Peyer's patch (tissue), 4 donors: ENCODE measurements at regions not wholly inside any gene's neighbourhood (a gene's known extent, or its start where the extent isn't known, plus 50 kb on each side); places are given as distances from the start of the nearest gene placed in this dataset.

ENCODE experiments used
- DNase-seq, 3 donors: peaks; one replicate each; pipeline ENCODE4 v3.0.0-alpha.2; 2017 to 2019
- H3K27ac ChIP-seq, 4 donors: fragments of 200-600 bp; sonication (generic); one replicate each; pipeline ENCODE4 v1.5.1; 2016 to 2019
- H3K27me3 ChIP-seq, 2 donors: fragments of 200-600 bp; sonication (generic); one replicate each; pipeline ENCODE4 v1.5.1; 2019
- H3K36me3 ChIP-seq, 3 donors: fragments of 200-600 bp; sonication (generic); one replicate each; pipeline ENCODE4 v1.5.1; 2016 to 2019
- H3K4me1 ChIP-seq, 4 donors: fragments of 200-600 bp; sonication (generic); one replicate each; pipeline ENCODE4 v1.5.1; 2016 to 2019
- H3K4me3 ChIP-seq, 4 donors: fragments of 200-600 bp; sonication (generic); 1 replicate in 3 of 4; 2 replicates in 1 of 4; pipeline ENCODE4 v1.5.1; 2016 to 2019; ENCODE audit warnings: mild to moderate bottlenecking in 1 of 4
- H3K9me3 ChIP-seq, 4 donors: fragments of 200-600 bp; sonication (generic); one replicate each; pipeline ENCODE4 v1.5.1; 2016 to 2019; ENCODE audit warnings: mild to moderate bottlenecking in 1 of 4
- CTCF ChIP-seq, 6 experiments: fragments of 450-650 bp in 4 of 6; fragments of 200-600 bp in 2 of 6; sonication (generic) in 1 of 6; IDR thresholded peaks; one replicate each; pipeline ENCODE4 v1.5.1; 2017 to 2019; ENCODE audit warnings: antibody characterized with exemption in 6 of 6, mild to moderate bottlenecking in 3 of 6, moderate library complexity in 1 of 6
- POLR2A ChIP-seq, 2 donors: fragments of 450-650 bp; IDR thresholded peaks; one replicate each; pipeline ENCODE4 v1.5.1; 2017; ENCODE audit warnings: antibody characterized with exemption in 2 of 2, mild to moderate bottlenecking in 2 of 2, moderate library complexity in 2 of 2

GRCh38 chr5:86999951-87000350 is 267.7 kb upstream of the RASA1 start:
- no peak for DNase-seq
- Histone ChIP-seq H3K9me3 (no peaks in the 10 kb centered on the region), H3K27me3 (no peaks in the 10 kb centered on the region), H3K36me3 (no peaks in the 10 kb centered on the region), H3K4me1 (no peaks in the 10 kb centered on the region), H3K27ac (no peak overlapping the region), H3K4me3 (no peak overlapping the region)
- TF ChIP-seq CTCF (IDR thresholded peaks at IDR 0.05) (no peak), POLR2A (IDR thresholded peaks at IDR 0.05) (no peak)

GRCh38 chr5:87002485-87002884 is 265.2 kb upstream of the RASA1 start:
- Histone ChIP-seq H3K27ac (no peak overlapping the region), H3K27me3 (no peaks in the 10 kb centered on the region), H3K36me3 (no peaks in the 10 kb centered on the region), H3K9me3 (no peaks in the 10 kb centered on the region), H3K4me1 (no peaks in the 10 kb centered on the region), H3K4me3 (no peak overlapping the region)
- DNase-seq: no peak
- TF ChIP-seq POLR2A (IDR thresholded peaks at IDR 0.05) (no peak), CTCF (IDR thresholded peaks at IDR 0.05) (no peak)

GRCh38 chr5:87004101-87004500 is 263.6 kb upstream of the RASA1 start:
- Histone ChIP-seq H3K27me3 (no peaks in the 10 kb centered on the region), H3K36me3 (no peaks in the 10 kb centered on the region), H3K27ac (no peak overlapping the region), H3K9me3 (no peaks in the 10 kb centered on the region), H3K4me1 (no peaks in the 10 kb centered on the region), H3K4me3 (no peak overlapping the region)
- no peak for DNase-seq
- no peak for TF ChIP-seq POLR2A (IDR thresholded peaks at IDR 0.05)
- TF ChIP-seq CTCF (IDR thresholded peaks at IDR 0.05): no peak

GRCh38 chr5:87007737-87008136 is 259.9 kb upstream of the RASA1 start:
- H3K27me3 ChIP-seq: no peaks in the 10 kb centered on the region

GRCh38 chr5:87008751-87009560 is 258.7 kb upstream of the RASA1 start:
- no peaks in the 10 kb centered on the region for H3K27me3 ChIP-seq
- TF ChIP-seq CTCF (IDR thresholded peaks at IDR 0.05) (no peak), POLR2A (IDR thresholded peaks at IDR 0.05) (no peak)
- H3K36me3 ChIP-seq: no peaks in the 10 kb centered on the region
- H3K4me3 ChIP-seq: no peak overlapping the region
- H3K9me3 ChIP-seq: no peaks in the 10 kb centered on the region
- H3K27ac ChIP-seq: no peak overlapping the region
- no peaks in the 10 kb centered on the region for H3K4me1 ChIP-seq
- no peak for DNase-seq

More at GRCh38 chr5:87007737-87008136, 259.9 kb upstream of the RASA1 start:
- no peak overlapping the region for H3K27ac ChIP-seq
- no peak for TF ChIP-seq CTCF (IDR thresholded peaks at IDR 0.05)
- TF ChIP-seq POLR2A (IDR thresholded peaks at IDR 0.05): no peak
- no peaks in the 10 kb centered on the region for H3K4me1 ChIP-seq
- H3K9me3 ChIP-seq: no peaks in the 10 kb centered on the region
- H3K4me3 ChIP-seq: no peak overlapping the region
- no peak for DNase-seq
- H3K36me3 ChIP-seq: no peaks in the 10 kb centered on the region
